ENCODE measurements at regions not wholly inside any gene's neighbourhood (a gene's known extent, or its start where the extent isn't known, plus 50 kb on each side); places are given as distances from the start of the nearest gene placed in this dataset.

- TF ChIP-seq POLR2AphosphoS5 (IDR thresholded peaks at IDR 0.05) (peak; percentile 44), CTCF (IDR thresholded peaks at IDR 0.05; ENCODE audit: poor library complexity, severe bottlenecking) (no peak), EP300 (conservative IDR thresholded peaks at IDR 0.05; ENCODE audit: poor library complexity, severe bottlenecking) (peak; percentile 77)
Measured at GRCh38 chr9:75360252-75360651, 271.9 kb downstream of the OSTF1 start.
